ENCODE measurements at regions not wholly inside any gene's neighbourhood (a gene's known extent, or its start where the extent isn't known, plus 50 kb on each side); places are given as distances from the start of the nearest gene placed in this dataset.

DNA sequence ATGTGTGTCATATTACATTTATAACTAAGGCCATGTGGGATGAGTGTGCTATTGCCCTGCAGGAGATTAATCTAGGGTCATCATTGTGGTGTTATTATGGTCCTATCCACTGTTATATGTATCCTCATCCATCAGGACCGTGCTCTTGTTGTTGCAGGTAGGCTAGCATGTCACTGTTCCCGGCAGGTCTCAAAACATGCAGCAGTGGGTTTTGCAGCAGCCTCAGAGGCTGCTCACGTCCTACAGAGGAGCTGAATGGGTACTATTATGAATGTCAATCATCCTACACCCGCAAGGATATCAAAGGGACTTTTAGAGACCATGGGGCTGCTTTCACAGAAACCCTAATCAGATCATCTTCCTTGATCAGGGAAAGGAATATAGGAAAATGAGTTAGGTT is 318.2 kb downstream of the SAMD5 start:
- Histone ChIP-seq H3K9me3 (no peaks in the 10 kb centered on the region), H3K4me1 (no peaks in the 10 kb centered on the region), H3K4me3 (ENCODE audit: low read depth, low read length) (no peak overlapping the region), H3K36me3 (no peaks in the 10 kb centered on the region), H3K27me3 (no peaks in the 10 kb centered on the region)
- TF ChIP-seq, protein P1, sequence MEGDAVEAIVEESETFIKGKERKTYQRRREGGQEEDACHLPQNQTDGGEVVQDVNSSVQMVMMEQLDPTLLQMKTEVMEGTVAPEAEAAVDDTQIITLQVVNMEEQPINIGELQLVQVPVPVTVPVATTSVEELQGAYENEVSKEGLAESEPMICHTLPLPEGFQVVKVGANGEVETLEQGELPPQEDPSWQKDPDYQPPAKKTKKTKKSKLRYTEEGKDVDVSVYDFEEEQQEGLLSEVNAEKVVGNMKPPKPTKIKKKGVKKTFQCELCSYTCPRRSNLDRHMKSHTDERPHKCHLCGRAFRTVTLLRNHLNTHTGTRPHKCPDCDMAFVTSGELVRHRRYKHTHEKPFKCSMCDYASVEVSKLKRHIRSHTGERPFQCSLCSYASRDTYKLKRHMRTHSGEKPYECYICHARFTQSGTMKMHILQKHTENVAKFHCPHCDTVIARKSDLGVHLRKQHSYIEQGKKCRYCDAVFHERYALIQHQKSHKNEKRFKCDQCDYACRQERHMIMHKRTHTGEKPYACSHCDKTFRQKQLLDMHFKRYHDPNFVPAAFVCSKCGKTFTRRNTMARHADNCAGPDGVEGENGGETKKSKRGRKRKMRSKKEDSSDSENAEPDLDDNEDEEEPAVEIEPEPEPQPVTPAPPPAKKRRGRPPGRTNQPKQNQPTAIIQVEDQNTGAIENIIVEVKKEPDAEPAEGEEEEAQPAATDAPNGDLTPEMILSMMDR (IDR thresholded peaks at IDR 0.05; ENCODE audit: low read depth, low read length) = no peak
- DNase-seq = no peak

DNA sequence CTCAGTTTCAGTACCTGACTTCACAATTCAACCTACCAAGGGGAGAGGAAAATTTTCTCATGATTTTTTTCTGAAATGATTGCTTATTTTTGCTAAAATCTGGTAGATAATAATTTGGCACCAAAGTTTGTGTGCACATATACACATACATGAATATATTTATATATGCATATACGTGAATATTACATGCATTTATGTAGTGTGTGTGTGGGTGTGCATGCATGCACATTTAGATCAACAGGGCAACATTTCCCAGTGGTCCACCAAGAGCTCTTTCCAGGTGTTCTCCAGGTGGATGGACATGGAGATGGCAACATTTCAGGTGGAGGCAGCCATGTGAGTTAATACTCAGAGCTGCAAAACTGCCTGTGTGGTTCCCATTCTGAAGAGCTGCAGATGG is 320.9 kb downstream of the SAMD5 start:
- H3K36me3 ChIP-seq = no peaks in the 10 kb centered on the region

DNA sequence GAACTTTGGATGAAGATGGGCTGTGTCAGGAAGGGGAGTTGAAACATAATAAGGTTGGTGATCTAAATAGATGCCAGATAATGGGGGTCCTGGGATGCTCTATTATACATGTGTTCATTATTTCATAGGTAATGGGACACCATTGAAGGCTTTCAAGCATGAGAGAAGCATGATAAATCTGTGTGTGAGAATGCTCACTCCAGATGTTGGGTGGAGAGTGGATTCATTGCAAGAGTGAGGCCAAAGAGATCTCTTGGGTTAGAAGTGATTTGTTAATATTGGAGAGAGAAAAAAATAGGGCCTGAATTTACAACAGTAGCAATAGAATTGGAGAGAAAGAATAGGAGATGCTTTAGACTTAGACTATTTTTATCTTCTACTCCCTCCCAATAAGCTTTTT is 321.3 kb downstream of the SAMD5 start:
- Histone ChIP-seq H3K4me3 (ENCODE audit: low read depth, low read length) (no peak overlapping the region), H3K27me3 (no peaks in the 10 kb centered on the region), H3K4me1 (no peaks in the 10 kb centered on the region), H3K9me3 (no peaks in the 10 kb centered on the region), H3K36me3 (no peaks in the 10 kb centered on the region)
- TF ChIP-seq, protein P1 (IDR thresholded peaks at IDR 0.05; ENCODE audit: low read depth, low read length) = no peak
- DNase-seq = no peak

More for the DNA sequence above, 320.9 kb downstream of the SAMD5 start:
- DNase-seq = no peak
- Histone ChIP-seq H3K4me3 (ENCODE audit: low read depth, low read length) (no peak overlapping the region), H3K9me3 (no peaks in the 10 kb centered on the region), H3K27me3 (no peaks in the 10 kb centered on the region), H3K4me1 (no peaks in the 10 kb centered on the region)
- TF ChIP-seq, protein P1 (IDR thresholded peaks at IDR 0.05; ENCODE audit: low read depth, low read length) = no peak

DNA sequence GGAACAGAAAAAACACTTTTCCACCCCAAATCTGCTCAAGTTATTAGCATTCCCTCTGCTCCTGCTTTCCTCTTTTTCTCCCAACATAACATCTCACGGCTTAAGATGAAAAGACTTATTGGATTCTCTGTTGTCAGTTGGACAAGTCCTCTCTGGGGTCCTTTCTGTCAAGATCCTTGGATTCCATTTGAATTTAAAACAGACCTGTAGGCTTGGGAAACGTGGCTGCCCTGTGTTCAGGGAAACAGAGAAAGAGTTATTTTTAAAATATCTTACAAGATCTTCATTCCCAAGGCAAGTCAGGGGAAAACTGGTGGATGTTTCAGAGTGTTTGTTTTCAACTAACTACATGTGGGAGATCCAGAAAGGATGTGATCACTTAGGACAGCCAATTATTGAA is 322.9 kb downstream of the SAMD5 start:
- Histone ChIP-seq H3K9me3 (no peaks in the 10 kb centered on the region), H3K36me3 (no peaks in the 10 kb centered on the region), H3K4me1 (no peaks in the 10 kb centered on the region), H3K4me3 (ENCODE audit: low read depth, low read length) (no peak overlapping the region), H3K27me3 (no peaks in the 10 kb centered on the region)
- DNase-seq = no peak
- TF ChIP-seq, protein P1 (IDR thresholded peaks at IDR 0.05; ENCODE audit: low read depth, low read length) = no peak

DNA sequence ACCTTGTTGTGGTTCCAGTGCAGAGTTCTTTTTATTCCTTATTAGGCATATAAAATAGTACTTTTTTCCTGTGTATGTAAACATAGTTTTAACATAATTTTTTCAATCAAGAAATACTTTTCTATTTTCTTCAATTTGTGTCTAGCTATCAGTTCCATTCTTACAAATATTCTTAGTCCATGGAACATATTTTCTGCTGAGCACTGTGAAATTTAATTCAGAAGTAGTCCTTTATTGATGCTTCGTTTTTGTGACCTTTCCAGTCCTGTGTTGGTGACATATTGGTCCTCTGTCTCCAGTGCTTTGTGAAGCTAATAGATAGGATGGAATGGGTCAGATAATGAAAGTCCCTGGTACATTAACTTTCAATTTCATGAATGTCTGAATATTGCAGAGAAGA is 325.1 kb downstream of the SAMD5 start:
- TF ChIP-seq, protein P1 (IDR thresholded peaks at IDR 0.05; ENCODE audit: low read depth, low read length) = no peak
- Histone ChIP-seq H3K36me3 (no peaks in the 10 kb centered on the region), H3K4me3 (ENCODE audit: low read depth, low read length) (no peak overlapping the region), H3K27me3 (no peaks in the 10 kb centered on the region), H3K4me1 (no peaks in the 10 kb centered on the region), H3K9me3 (no peaks in the 10 kb centered on the region)
- no peak for DNase-seq

DNA sequence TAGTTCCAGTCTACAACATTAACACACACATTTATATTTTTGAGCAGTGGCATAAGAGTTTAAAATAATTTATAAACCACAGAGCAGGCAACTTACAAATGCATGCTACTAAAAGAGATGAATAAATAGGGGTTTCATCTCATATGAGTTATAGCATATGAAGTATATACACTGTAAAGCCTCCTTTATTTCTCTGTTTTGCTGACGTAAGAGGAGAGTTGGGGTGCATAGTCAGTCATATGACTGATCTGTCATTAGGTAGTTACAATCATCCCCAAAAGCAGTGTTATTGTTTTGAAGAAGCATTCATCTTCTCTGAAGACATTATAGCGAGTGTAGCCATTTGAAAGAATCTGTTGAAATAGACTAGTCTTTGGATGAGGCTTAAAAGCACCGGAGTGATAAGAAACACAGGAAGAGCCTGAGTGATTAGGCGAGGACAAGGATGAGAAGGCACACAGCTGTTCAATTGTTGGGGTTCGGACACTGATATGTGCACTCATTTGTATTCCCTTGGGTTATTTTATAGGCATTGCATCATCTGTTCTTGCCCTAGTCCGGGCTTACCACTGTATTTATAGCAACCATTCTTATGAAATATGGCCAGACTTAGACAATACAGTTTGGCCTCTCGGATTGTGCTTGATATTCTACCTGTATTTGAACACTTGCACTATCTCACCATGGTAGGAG is 325.7 kb downstream of the SAMD5 start:
- Histone ChIP-seq H3K4me3 (ENCODE audit: low read depth, low read length) (no peak overlapping the region), H3K4me1 (no peaks in the 10 kb centered on the region), H3K36me3 (no peaks in the 10 kb centered on the region), H3K27me3 (no peaks in the 10 kb centered on the region), H3K9me3 (no peaks in the 10 kb centered on the region)
- TF ChIP-seq, protein P1 (IDR thresholded peaks at IDR 0.05; ENCODE audit: low read depth, low read length) = no peak
- DNase-seq = no peak

Measured in BE2C (cell line).